ENCODE measurements at regions not wholly inside any gene's neighbourhood (a gene's known extent, or its start where the extent isn't known, plus 50 kb on each side); places are given as distances from the start of the nearest gene placed in this dataset.

DNA sequence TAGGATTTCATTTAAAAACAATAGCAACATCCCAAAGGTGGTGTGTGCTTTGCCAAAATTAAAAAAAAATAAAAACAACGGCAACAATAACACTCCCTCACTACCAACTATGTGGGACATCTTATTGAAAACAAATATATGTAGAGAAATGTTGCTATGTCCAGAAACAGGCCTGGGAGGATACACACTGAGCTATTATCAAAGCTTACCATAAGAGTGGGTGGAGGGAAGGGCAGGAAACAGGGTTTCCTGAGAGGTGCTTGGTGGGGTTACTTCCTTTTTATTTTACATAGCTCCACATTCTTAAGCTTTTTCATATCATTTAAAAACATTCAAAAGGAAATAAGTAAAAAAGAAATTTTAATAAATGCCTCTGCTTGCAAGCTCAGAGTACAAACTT is 150.0 kb upstream of the RIPOR2 start:
- Histone ChIP-seq H3K9ac (ENCODE audit: insufficient read depth, low read length) (no peak overlapping the region), H3K36me3 (ENCODE audit: control insufficient read depth, insufficient read depth, low read length) (no peaks in the 10 kb centered on the region), H2AFZ (ENCODE audit: low read length) (no peak overlapping the region), H3K9me3 (ENCODE audit: control insufficient read depth, insufficient read depth, low read depth, low read length) (no peaks in the 10 kb centered on the region), H4K20me1 (ENCODE audit: control insufficient read depth, extremely low read depth, insufficient read depth, low read length) (no peaks in the 10 kb centered on the region), H3K27me3 (ENCODE audit: control insufficient read depth, insufficient read depth, low read length) (no peaks in the 10 kb centered on the region), H3K4me3 (replicated peaks in 1 of 4; ENCODE audit: control extremely low read depth in 1 of 4, insufficient read depth in 1 of 4, low read depth in 3 of 4, low read length in 4 of 4) (no peak overlapping the region), H3K4me1 (ENCODE audit: control insufficient read depth, extremely low read depth, insufficient read depth, low read length) (no peaks in the 10 kb centered on the region), H3K79me2 (ENCODE audit: control insufficient read depth, insufficient read depth, low read length) (no peaks in the 10 kb centered on the region), H3K4me2 (ENCODE audit: extremely low read depth, insufficient read depth, low read length) (no peak overlapping the region), H3K27ac (ENCODE audit: insufficient read depth, low read length) (no peak overlapping the region)
- no peak for DNase-seq (ENCODE audit: low read depth in 2 of 2)
- no peak for TF ChIP-seq EZH2 (IDR thresholded peaks at IDR 0.05; ENCODE audit: low read length, missing control alignments)
- TF ChIP-seq, protein P1, sequence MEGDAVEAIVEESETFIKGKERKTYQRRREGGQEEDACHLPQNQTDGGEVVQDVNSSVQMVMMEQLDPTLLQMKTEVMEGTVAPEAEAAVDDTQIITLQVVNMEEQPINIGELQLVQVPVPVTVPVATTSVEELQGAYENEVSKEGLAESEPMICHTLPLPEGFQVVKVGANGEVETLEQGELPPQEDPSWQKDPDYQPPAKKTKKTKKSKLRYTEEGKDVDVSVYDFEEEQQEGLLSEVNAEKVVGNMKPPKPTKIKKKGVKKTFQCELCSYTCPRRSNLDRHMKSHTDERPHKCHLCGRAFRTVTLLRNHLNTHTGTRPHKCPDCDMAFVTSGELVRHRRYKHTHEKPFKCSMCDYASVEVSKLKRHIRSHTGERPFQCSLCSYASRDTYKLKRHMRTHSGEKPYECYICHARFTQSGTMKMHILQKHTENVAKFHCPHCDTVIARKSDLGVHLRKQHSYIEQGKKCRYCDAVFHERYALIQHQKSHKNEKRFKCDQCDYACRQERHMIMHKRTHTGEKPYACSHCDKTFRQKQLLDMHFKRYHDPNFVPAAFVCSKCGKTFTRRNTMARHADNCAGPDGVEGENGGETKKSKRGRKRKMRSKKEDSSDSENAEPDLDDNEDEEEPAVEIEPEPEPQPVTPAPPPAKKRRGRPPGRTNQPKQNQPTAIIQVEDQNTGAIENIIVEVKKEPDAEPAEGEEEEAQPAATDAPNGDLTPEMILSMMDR (conservative IDR thresholded peaks at IDR 0.05 in 1 of 2, IDR thresholded peaks at IDR 0.05 in 1 of 2; ENCODE audit: low read depth in 1 of 2, low read length in 2 of 2): no peak

DNA sequence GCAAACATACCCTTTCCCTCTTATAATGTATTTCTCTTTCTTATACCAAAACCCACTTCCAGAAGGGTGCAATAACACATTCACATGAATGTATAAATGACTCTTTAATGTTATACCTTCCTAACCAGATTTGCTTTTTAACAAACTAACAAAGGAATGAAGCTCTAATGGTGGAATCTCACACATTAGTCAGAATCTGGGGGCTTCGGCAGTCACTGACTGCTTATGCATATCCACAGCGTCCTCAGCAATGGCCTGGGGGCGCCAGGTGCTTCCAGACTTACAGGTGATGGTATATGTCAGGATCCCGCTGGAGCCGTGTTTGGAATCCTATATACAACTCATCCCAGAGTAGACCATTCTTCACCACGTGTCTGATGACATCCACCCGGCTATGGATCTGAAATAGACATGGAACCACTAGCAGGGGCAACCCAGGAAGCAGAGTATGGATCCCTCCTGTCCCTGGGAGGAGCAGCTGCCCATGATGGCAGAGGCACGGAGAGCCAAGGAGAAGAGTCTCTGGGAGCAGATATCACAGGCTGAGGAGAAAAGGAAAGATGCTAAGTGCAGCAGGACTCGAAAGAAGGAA is 150.8 kb upstream of the RIPOR2 start:
- Histone ChIP-seq H3K4me2 (ENCODE audit: extremely low read depth, insufficient read depth, low read length) (no peak overlapping the region), H3K27ac (ENCODE audit: insufficient read depth, low read length) (no peak overlapping the region)

DNA sequence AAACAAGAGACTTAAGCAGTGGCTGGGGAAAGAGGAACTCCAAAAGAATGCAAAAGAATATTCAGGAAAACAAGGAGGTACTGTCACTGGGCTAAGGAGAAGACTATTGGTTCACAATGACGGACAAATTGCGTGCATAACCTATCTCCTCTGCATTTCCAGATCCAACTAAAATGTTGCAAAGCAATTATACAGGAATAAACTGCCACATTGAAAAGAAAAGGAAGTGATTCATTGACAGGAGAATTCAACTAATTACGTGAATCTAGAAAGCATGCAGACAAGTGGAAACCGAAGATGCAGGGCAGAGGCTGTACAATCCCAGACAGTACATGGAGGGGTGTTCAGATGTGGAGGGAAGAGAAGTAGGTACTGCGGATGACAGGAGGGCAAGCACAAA is 152.8 kb upstream of the RIPOR2 start:
- DNase-seq (ENCODE audit: low read depth in 2 of 2): peak; percentile 11 to 83
- H4K20me1 ChIP-seq (ENCODE audit: control insufficient read depth, extremely low read depth, insufficient read depth, low read length): no peaks in the 10 kb centered on the region
- no peaks in the 10 kb centered on the region for H3K9me3 ChIP-seq (ENCODE audit: control insufficient read depth, insufficient read depth, low read depth, low read length)
- H3K27ac ChIP-seq (ENCODE audit: insufficient read depth, low read length): no peak overlapping the region
- no peaks in the 10 kb centered on the region for H3K79me2 ChIP-seq (ENCODE audit: control insufficient read depth, insufficient read depth, low read length)
- no peaks in the 10 kb centered on the region for H3K27me3 ChIP-seq (ENCODE audit: control insufficient read depth, insufficient read depth, low read length)
- no peak overlapping the region for H3K4me3 ChIP-seq (replicated peaks in 1 of 4; ENCODE audit: control extremely low read depth in 1 of 4, insufficient read depth in 1 of 4, low read depth in 3 of 4, low read length in 4 of 4)
- H3K36me3 ChIP-seq (ENCODE audit: control insufficient read depth, insufficient read depth, low read length): no peaks in the 10 kb centered on the region
- H3K4me1 ChIP-seq (ENCODE audit: control insufficient read depth, extremely low read depth, insufficient read depth, low read length): no peaks in the 10 kb centered on the region
- no peak overlapping the region for H2AFZ ChIP-seq (ENCODE audit: low read length)
- TF ChIP-seq, protein P1 (conservative IDR thresholded peaks at IDR 0.05 in 1 of 2, IDR thresholded peaks at IDR 0.05 in 1 of 2; ENCODE audit: low read depth in 1 of 2, low read length in 2 of 2): no peak
- TF ChIP-seq EZH2 (IDR thresholded peaks at IDR 0.05; ENCODE audit: low read length, missing control alignments): no peak
- H3K4me2 ChIP-seq (ENCODE audit: extremely low read depth, insufficient read depth, low read length): no peak overlapping the region
- H3K9ac ChIP-seq (ENCODE audit: insufficient read depth, low read length): no peak overlapping the region

More for the DNA sequence above, 150.8 kb upstream of the RIPOR2 start:
- no peaks in the 10 kb centered on the region for H3K36me3 ChIP-seq (ENCODE audit: control insufficient read depth, insufficient read depth, low read length)
- H4K20me1 ChIP-seq (ENCODE audit: control insufficient read depth, extremely low read depth, insufficient read depth, low read length): no peaks in the 10 kb centered on the region
- DNase-seq (ENCODE audit: low read depth in 2 of 2): no peak
- no peaks in the 10 kb centered on the region for H3K79me2 ChIP-seq (ENCODE audit: control insufficient read depth, insufficient read depth, low read length)
- H3K9ac ChIP-seq (ENCODE audit: insufficient read depth, low read length): no peak overlapping the region
- H3K4me1 ChIP-seq (ENCODE audit: control insufficient read depth, extremely low read depth, insufficient read depth, low read length): no peaks in the 10 kb centered on the region
- no peak overlapping the region for H3K4me3 ChIP-seq (replicated peaks in 1 of 4; ENCODE audit: control extremely low read depth in 1 of 4, insufficient read depth in 1 of 4, low read depth in 3 of 4, low read length in 4 of 4)
- H2AFZ ChIP-seq (ENCODE audit: low read length): no peak overlapping the region
- TF ChIP-seq EZH2 (IDR thresholded peaks at IDR 0.05; ENCODE audit: low read length, missing control alignments): no peak
- TF ChIP-seq, protein P1 (conservative IDR thresholded peaks at IDR 0.05 in 1 of 2, IDR thresholded peaks at IDR 0.05 in 1 of 2; ENCODE audit: low read depth in 1 of 2, low read length in 2 of 2): no peak
- H3K27me3 ChIP-seq (ENCODE audit: control insufficient read depth, insufficient read depth, low read length): no peaks in the 10 kb centered on the region
- no peaks in the 10 kb centered on the region for H3K9me3 ChIP-seq (ENCODE audit: control insufficient read depth, insufficient read depth, low read depth, low read length)

Data from fibroblast of lung (primary cell).